ENCODE measurements at regions not wholly inside any gene's neighbourhood (a gene's known extent, or its start where the extent isn't known, plus 50 kb on each side); places are given as distances from the start of the nearest gene placed in this dataset.

DNA sequence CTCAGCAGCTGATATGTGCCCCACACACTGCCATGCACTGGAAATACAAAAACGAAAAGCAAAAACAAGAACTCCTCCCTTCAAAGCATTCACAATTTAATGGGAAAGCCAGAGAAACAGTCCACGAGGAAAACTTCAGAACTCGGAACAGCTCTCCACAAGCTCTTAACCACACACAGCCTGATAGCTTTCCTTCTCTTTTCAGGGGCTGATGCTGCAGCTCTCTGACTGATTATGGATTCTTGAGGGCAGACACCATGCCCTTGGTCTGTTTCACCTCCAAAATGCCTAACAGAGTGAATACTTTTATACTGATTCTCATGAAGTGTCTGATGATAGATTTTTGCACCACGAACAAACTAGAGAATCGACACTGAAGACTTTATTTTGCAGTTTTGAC lies 282.1 kb downstream of the CD83 start:
- H3F3A ChIP-seq (ENCODE audit: insufficient read depth, low read length), result no peaks in the 10 kb centered on the region

DNA sequence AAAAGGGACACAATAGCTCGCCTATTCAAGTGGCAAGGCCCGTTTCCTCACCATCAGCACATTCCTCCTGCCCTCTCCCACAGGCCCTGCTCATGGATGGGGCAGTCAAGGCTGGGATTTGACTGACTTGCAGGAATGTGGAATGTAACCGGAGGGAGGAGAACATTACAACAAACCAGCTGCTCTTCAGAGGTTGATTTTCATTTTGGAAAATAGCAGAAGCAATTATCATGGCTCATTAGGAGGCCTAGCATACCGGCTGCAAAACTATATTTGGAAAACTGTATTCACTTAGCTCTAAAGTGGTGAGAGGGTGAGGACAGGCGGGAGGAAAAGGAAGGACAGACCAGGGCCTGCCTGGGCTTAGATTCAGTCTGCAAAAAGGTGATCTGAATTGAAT lies 283.7 kb downstream of the CD83 start:
- Histone ChIP-seq H3F3A (ENCODE audit: insufficient read depth, low read length) (no peaks in the 10 kb centered on the region), H4K20me1 (ENCODE audit: insufficient read depth, low read length) (no peaks in the 10 kb centered on the region), H3K4me3 (ENCODE audit: low read length) (no peak overlapping the region), H3K27me3 (replicated peaks; ENCODE audit: insufficient read depth, low read length) (no peaks in the 10 kb centered on the region), H3K79me2 (ENCODE audit: low read length) (no peaks in the 10 kb centered on the region), H3K9ac (ENCODE audit: low read length) (no peak overlapping the region), H3K4me2 (ENCODE audit: low read depth, low read length) (no peak overlapping the region), H3K27ac (ENCODE audit: low read length) (no peak overlapping the region), H3K36me3 (replicated peaks; ENCODE audit: insufficient read depth, low read length) (no peaks in the 10 kb centered on the region), H3K9me2 (replicated peaks; ENCODE audit: insufficient read depth, low read length) (no peaks in the 10 kb centered on the region), H3K9me3 (replicated peaks; ENCODE audit: insufficient read depth, low read length) (no peaks in the 10 kb centered on the region), H3K4me1 (ENCODE audit: low read length) (no peaks in the 10 kb centered on the region), H2AFZ (ENCODE audit: low read length) (no peak overlapping the region)
- TF ChIP-seq, protein P1, sequence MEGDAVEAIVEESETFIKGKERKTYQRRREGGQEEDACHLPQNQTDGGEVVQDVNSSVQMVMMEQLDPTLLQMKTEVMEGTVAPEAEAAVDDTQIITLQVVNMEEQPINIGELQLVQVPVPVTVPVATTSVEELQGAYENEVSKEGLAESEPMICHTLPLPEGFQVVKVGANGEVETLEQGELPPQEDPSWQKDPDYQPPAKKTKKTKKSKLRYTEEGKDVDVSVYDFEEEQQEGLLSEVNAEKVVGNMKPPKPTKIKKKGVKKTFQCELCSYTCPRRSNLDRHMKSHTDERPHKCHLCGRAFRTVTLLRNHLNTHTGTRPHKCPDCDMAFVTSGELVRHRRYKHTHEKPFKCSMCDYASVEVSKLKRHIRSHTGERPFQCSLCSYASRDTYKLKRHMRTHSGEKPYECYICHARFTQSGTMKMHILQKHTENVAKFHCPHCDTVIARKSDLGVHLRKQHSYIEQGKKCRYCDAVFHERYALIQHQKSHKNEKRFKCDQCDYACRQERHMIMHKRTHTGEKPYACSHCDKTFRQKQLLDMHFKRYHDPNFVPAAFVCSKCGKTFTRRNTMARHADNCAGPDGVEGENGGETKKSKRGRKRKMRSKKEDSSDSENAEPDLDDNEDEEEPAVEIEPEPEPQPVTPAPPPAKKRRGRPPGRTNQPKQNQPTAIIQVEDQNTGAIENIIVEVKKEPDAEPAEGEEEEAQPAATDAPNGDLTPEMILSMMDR (IDR thresholded peaks at IDR 0.05; ENCODE audit: low read length), result no peak
- no peak for TF ChIP-seq EZH2phosphoT487 (IDR thresholded peaks at IDR 0.05; ENCODE audit: low read length)
- no peak for TF ChIP-seq EZH2 (optimal IDR thresholded peaks at IDR 0.05; ENCODE audit: low read depth, low read length)
- no peak for DNase-seq

More for the DNA sequence above, 282.1 kb downstream of the CD83 start:
- H3K36me3 ChIP-seq (replicated peaks; ENCODE audit: insufficient read depth, low read length), result no peaks in the 10 kb centered on the region
- H3K4me1 ChIP-seq (ENCODE audit: low read length), result no peaks in the 10 kb centered on the region
- H3K9me3 ChIP-seq (replicated peaks; ENCODE audit: insufficient read depth, low read length), result no peaks in the 10 kb centered on the region
- no peak overlapping the region for H3K4me2 ChIP-seq (ENCODE audit: low read depth, low read length)
- no peaks in the 10 kb centered on the region for H3K79me2 ChIP-seq (ENCODE audit: low read length)
- H3K9me2 ChIP-seq (replicated peaks; ENCODE audit: insufficient read depth, low read length), result no peaks in the 10 kb centered on the region
- no peak overlapping the region for H2AFZ ChIP-seq (ENCODE audit: low read length)
- TF ChIP-seq, protein P1 (IDR thresholded peaks at IDR 0.05; ENCODE audit: low read length), result no peak
- no peak for TF ChIP-seq EZH2phosphoT487 (IDR thresholded peaks at IDR 0.05; ENCODE audit: low read length)
- no peak for TF ChIP-seq EZH2 (optimal IDR thresholded peaks at IDR 0.05; ENCODE audit: low read depth, low read length)
- no peak for DNase-seq
- no peak overlapping the region for H3K4me3 ChIP-seq (ENCODE audit: low read length)
- no peaks in the 10 kb centered on the region for H3K27me3 ChIP-seq (replicated peaks; ENCODE audit: insufficient read depth, low read length)
- no peaks in the 10 kb centered on the region for H4K20me1 ChIP-seq (ENCODE audit: insufficient read depth, low read length)
- no peak overlapping the region for H3K27ac ChIP-seq (ENCODE audit: low read length)
- H3K9ac ChIP-seq (ENCODE audit: low read length), result no peak overlapping the region

- Histone ChIP-seq H2AFZ (ENCODE audit: low read length) (no peak overlapping the region), H3K4me2 (ENCODE audit: low read depth, low read length) (no peak overlapping the region), H3F3A (ENCODE audit: insufficient read depth, low read length) (no peaks in the 10 kb centered on the region), H3K9me3 (replicated peaks; ENCODE audit: insufficient read depth, low read length) (no peaks in the 10 kb centered on the region), H3K9me2 (replicated peaks; ENCODE audit: insufficient read depth, low read length) (no peaks in the 10 kb centered on the region), H3K4me3 (ENCODE audit: low read length) (no peak overlapping the region), H4K20me1 (ENCODE audit: insufficient read depth, low read length) (no peaks in the 10 kb centered on the region), H3K79me2 (ENCODE audit: low read length) (no peaks in the 10 kb centered on the region), H3K27ac (ENCODE audit: low read length) (no peak overlapping the region), H3K9ac (ENCODE audit: low read length) (no peak overlapping the region), H3K36me3 (replicated peaks; ENCODE audit: insufficient read depth, low read length) (no peaks in the 10 kb centered on the region), H3K4me1 (ENCODE audit: low read length) (no peaks in the 10 kb centered on the region), H3K27me3 (replicated peaks; ENCODE audit: insufficient read depth, low read length) (no peaks in the 10 kb centered on the region)
- no peak for TF ChIP-seq EZH2phosphoT487 (IDR thresholded peaks at IDR 0.05; ENCODE audit: low read length)
- TF ChIP-seq, protein P1 (IDR thresholded peaks at IDR 0.05; ENCODE audit: low read length), result no peak
- no peak for TF ChIP-seq EZH2 (optimal IDR thresholded peaks at IDR 0.05; ENCODE audit: low read depth, low read length)
- DNase-seq, result no peak
Measured at GRCh38 chr6:14406614-14407331, 289.2 kb downstream of the CD83 start.

Data from MM.1S (cell line).